Stimulated activated CD4-positive, alpha-beta T cell treated with anti-CD3 and anti-CD28 coated beads, Interleukin-15, amount 100 ng/mL, for 1 hour (primary cell): ENCODE measurements at regions not wholly inside any gene's neighbourhood (a gene's known extent, or its start where the extent isn't known, plus 50 kb on each side); places are given as distances from the start of the nearest gene placed in this dataset.

ENCODE experiments used
- DNase-seq, 2 donors: peaks; one replicate each; pipeline ENCODE4 v3.0.0-alpha.2; 2020; ENCODE audit warnings: low read depth in 1 of 2, low spot score in 1 of 2

GRCh38 chr4:106773076-106773905 lies 262.8 kb downstream of the DKK2 start:
- DNase-seq: no peak

DNA sequence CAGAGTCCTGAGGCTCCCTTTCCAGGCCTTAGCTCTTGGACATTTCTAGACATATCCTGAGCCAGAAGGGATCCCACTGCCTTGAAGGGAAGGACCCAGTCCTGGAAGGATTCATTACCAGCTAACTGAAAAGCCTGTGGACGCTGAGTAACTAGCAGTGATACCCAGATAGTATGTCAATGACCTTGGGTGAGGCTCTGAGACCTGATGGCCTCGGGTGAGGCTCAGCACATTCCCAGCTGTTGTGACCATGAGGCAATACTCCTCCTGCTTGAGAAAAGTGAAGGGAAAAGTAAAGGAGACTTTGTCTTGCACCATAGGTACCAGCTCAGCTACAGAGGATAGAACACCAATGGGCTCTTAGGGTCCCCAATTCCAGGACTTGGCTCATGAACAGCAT lies 268.1 kb downstream of the DKK2 start:
- DNase-seq: no peak

GRCh38 chr4:106766519-106766918 lies 269.6 kb downstream of the DKK2 start:
- no peak for DNase-seq

DNA sequence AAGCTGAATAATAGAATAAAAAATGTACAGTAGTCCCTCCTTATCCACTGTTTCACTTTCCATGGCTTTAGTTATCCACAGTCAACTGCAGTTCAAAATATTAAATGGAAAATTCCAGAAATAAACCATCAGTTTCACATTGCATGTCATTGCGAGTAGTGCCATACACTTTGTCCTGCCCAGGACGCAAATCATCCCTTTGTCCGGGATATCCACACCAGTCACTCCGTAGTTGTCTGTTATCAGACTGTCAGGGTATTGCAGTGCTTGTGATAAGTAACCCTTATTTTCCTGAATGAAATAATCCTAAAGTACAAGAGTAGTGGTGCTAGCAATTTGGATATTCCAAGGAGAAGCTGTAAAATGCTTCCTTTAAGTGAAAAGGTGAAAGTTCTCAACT lies 271.3 kb downstream of the DKK2 start:
- DNase-seq: no peak

DNA sequence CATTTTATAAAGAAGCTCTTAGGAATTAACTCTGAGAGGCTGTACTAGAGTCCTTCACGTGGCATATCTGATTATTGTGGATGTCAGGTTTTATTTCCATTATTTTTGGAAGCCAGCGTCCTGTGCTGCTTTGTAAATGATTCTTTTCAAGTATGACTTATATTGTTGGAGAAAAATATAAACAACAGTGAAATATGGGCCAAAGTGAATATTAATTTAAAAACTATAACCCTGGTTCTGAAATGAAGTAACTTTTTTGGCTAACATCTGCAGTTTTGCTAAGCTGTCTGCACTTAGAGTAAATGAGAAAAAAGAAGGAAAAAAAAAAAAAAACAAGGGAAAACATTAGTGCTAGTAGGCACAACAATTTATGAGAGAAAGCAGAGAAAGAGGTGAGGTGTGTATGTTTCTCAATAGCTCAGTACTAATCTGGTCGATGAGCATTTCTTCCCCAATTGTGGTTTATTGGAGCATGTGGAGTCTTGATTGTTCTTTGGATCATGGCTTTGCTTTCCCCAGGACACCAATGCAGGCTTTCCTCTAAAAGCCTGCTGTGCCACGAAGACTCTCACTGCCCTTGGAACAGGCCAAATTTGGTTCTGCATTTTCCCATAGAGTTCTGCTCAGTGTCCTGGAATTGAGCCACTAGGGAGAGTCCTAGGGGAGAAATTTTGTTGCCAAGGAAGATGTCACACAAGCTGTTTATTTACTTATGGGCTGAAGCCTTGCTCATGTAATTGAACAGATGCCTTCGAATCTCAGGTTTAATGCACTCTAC lies 273.3 kb downstream of the DKK2 start:
- no peak for DNase-seq

DNA sequence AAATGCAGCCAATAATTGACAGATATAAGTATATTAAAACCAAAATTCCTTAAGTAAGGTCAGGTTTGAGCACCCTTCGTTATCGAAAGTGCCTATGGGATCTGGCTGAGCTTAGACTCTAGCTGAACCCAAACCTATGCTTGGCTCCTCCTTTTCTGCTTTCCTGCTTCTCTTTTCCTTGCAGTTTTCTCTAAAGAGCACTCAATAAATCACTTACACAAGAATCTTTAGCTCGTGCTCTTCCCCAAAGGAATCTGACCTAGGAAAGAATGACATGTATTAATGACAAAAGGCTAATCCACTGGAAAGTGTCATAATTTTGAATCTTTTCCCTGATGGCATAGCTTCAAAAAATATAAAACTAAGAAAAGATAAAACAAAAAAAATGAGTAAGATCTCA lies 282.7 kb downstream of the DKK2 start:
- no peak for DNase-seq

- no peak for DNase-seq
Measured at GRCh38 chr4:106746451-106746850, 289.7 kb downstream of the DKK2 start.

DNA sequence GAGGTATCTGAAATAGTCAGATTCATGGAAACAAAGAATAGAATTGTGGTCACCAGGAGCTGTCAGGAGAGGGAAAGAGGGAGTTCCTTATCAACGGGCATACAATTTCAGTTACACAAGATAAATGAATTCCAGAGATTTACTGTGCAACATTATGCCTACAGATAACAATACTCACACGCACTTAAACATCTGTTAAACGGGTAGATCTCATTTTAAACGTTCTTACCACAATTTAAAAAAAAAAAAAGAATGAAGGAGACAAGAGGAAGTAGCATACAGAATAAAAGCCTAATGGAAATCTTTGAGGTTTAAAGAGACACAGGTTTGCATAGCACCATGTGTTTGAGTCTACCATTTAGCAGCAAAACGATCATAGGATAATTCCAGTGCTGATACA lies 298.0 kb downstream of the DKK2 start:
- DNase-seq: no peak

DNA sequence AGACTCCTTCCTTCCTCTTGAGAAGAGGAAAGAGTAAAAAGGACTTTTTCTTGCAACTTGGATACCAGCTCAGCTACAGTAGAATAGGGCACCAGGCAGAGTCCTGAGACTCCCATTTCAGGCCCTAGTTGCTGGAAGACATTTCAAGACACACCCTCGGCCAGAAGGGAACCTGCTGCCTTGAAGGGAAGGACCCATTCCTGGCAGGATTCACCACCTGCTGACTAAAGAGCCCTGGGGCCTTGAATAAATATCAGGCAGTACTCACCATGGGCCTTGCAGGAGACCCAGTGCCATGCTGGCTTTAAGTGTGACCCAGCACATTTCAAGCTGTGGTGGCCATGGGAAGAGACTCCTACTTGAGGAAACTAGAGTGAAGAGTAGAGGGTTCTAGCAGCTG lies 317.6 kb downstream of the DKK2 start:
- no peak for DNase-seq

GRCh38 chr4:106717091-106717490 lies 319.0 kb downstream of the DKK2 start:
- no peak for DNase-seq

GRCh38 chr4:106715825-106716224 lies 320.3 kb downstream of the DKK2 start:
- DNase-seq: no peak

- no peak for DNase-seq
Measured at GRCh38 chr4:106708464-106708816, 327.7 kb downstream of the DKK2 start.

GRCh38 chr4:106707776-106708463 lies 328.2 kb downstream of the DKK2 start:
- no peak for DNase-seq

DNA sequence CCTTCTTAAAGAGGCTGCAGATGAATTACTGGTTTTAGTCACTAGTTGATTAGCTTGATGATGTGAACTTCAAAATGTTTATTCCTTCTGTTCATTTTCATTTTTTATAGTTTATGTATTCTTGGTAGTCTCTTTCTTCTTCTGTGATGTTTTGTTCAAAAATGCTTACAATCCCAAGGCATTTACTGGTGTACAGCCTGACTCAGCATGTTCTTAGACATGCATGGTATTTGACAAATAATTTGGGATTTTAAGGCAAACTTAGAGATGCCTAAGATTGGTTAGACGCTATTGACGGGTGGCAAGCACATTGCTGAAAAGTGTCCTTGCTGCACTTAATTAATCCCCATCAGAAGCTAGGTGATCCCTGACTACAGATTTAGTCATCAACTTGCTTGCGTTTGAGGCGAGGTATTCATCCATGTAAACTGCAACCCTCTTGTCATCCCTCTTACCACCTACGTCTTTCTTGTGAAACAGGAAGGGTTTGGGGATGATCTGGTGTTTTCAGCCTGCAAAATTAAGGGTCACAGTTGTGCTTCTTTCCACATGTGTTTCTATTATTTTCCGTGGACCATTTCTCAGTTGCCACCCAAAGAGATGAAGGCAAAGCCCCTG lies 331.8 kb downstream of the DKK2 start:
- no peak for DNase-seq

DNA sequence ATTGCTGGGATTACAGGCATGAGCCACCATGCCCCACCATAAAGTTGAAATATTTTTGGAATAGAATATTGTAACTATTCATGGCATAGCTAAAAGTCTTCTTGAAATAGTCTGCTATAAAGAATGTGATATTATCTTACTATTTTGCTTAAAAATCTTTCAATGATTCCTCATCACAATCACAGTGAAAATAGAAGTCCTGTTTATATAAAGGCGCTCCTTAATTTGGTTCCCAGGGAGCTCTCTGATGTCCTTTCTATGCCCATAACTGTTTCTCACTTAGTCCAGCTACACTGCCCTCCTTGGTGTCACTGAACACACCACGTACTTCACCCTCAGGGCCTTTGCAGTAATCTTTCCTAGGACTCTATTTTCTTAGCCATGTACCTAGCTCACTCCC lies 331.7 kb upstream of the GIMD1 start:
- DNase-seq: no peak

DNA sequence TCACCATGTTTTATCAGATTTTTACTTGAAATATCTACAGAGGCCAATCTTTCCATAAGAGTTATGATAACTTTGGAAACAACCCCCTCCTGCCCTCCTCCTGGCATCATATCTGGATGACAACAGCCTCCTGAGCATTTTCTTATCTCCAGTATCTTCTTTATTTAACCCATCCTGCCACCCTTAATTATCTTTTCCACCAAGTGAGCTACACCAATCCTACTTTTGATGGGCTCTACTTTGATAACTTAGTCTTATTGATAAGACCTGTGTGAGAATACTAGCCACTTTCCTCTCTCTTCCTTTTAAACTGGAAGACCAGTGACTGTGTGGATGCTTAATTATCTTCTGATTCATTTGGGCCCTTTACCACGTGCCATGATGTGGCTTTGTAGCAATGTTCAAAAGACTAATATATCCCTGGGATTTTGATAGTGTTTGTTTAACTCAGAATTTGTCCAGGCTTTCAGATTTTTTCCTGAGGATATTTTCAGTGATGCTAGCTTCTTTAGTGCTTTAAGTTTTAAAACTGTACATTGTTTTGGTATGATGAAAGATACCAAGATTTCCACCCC lies 330.1 kb upstream of the GIMD1 start:
- DNase-seq: no peak

DNA sequence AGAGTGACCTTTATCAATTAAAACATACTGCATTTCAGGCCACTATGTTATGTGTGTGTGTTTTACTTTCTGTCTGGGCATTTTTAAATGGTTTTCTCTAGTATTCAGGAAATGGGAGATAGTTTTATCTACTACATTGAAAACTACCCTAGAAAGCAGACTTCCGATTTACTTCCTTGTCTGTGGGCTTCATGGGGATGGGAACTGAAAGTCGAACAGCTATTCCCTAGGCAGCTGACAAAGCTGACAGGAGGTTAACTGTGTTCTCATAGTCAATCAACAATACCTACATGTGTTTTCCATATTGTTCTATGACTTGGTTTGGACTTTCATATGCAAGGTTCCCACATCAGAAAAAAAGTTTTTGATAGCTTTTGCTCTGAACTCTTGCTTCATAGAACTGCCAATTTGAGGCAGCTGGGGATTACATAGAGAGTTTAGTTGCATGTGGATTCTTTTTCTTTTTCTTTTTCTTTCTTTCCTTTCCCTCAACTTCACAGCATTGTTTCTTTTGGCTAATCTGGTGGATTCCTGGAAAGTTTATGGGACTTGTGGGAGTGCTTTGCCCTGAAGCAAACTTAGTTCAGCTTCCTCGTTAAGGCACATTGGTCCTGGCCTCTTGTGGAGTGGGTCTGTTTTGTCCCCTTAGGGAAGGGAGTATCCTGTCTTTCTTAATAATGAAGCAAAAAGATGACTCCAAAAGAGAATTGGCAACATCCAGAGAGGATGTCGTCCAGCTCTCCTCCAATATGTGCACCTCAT lies 327.1 kb upstream of the GIMD1 start:
- DNase-seq: no peak

DNA sequence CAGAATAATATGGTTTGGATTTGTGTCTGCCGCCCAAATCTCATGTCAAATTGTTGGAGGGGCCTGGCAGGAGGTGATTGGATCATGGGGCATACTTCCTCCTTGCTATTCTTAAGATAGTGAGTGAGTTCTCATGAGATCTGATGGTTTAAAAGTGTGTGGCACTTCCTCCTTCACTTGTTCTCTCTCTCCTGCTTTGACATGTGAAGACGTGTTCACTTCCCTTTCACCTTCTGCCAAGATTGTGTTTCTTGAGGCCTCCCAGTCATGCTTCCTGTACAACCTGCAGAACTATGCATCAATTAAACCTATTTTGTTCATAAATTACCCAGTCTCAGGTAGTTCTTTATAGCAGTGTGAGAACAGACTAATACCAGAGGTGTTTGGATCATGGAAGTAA lies 325.7 kb upstream of the GIMD1 start:
- DNase-seq: no peak

DNA sequence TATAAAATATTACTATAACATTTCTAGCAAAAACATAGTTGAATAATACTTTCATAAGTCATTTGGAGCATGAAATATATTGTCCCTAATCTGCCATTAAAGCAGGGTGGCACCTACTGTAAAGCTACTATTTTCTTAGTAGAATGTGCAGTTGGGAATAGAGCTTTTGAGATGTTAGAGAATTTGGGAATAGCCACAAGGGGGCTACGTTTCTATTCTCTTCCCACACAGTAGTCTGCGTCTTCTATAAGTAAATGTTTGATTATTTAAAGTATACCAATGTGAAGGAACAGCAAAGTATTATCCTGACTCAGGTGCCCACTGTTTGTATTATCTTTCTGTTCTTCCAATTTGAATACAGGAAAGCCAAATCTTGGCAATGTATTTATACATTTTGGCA lies 323.2 kb upstream of the GIMD1 start:
- DNase-seq: no peak

DNA sequence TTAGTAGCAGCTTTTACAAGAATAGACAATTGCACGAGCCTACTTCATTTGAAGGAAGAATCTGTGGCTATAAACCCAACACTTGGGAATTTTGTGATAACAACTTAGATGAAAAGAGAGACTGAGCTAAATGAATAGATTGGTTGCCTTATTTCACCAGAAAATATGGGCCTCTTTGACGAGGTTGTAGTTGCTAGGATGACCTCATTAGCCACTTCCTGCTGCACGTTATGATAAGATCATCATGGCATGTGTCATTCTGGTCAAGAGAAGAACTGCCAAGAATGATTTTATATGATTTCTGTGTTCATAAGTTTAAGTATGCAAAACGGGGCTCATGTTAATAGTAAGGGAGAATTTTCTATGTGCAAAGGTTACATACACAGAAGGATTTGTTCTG lies 321.9 kb upstream of the GIMD1 start:
- DNase-seq: no peak

DNA sequence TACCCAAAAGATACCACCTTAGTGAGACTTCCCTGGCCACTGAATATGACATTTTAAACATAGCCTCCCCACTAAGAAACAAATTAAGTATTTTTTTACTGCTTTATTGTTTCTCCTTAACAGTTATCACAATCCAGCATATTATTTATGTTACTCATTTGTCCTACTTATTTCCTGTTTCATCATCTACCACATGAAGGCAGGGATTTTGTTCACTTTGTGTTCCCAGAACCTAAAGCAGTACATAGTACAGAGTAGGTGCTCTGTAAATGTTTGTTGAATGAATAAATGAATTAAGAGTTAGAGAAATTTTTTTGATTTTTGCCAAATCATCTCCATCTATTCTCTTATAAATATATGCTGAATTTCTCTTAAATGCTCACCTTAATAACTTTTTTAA lies 318.4 kb upstream of the GIMD1 start:
- DNase-seq: no peak
